B cell (primary cell): ENCODE measurements at regions not wholly inside any gene's neighbourhood (a gene's known extent, or its start where the extent isn't known, plus 50 kb on each side); places are given as distances from the start of the nearest gene placed in this dataset.

Experiments used
- ATAC-seq: fragments of 200-7000 bp; cut with Tn5 transposase; one replicate; pipeline ENCODE4 v1.10.0; 2021; ENCODE audit warnings: low read depth, mild to moderate bottlenecking, moderate number of reproducible peaks, moderate library complexity
- CTCF ChIA-PET: fragments of 350-600 bp; sonication (Branson Sonifier 250); formaldehyde crosslinking; loops from one replicate; lab custom pipeline; 2021; ENCODE audit warnings: antibody characterized with exemption, inconsistent platforms; lab: Charles Lee
- POLR2A ChIA-PET: fragments of 350-600 bp; sonication (Branson Sonifier 250); formaldehyde crosslinking; loops from one replicate; lab custom pipeline; 2021; ENCODE audit warnings: antibody characterized with exemption; lab: Charles Lee
- DNase-seq: peaks from one replicate; pipeline ENCODE4 v3.0.0; 2013
- H2AFZ ChIP-seq: 2 replicates; pipeline ENCODE4 v1.6.1; 2012; ENCODE audit warnings: mild to moderate bottlenecking, low read depth, low read length; ENCODE audit not compliant: insufficient read depth, poor library complexity, severe bottlenecking
- H3K27ac ChIP-seq, 2 donors: 1 replicate in 1 of 2; 2 replicates in 1 of 2; pipeline ENCODE4 v1.5.1; 2012 to 2013; ENCODE audit warnings: low read length in 2 of 2, mild to moderate bottlenecking in 2 of 2, moderate library complexity in 1 of 2
- H3K27me3 ChIP-seq, 4 experiments: fragments of 200-600 bp in 1 of 4; sonication (generic) in 1 of 4; replicated peaks in 1 of 4; 1 replicate in 2 of 4; 2 replicates in 2 of 4; pipeline versions ENCODE4 v1.6.1 to v1.7.0; 2013 to 2016; ENCODE audit warnings: low read length in 3 of 4, mild to moderate bottlenecking in 2 of 4, mixed read lengths in 1 of 4, moderate library complexity in 1 of 4; ENCODE audit not compliant: insufficient read depth in 4 of 4, control insufficient read depth in 3 of 4; ENCODE audit errors: control extremely low read depth in 1 of 4
- H3K36me3 ChIP-seq, 2 experiments: replicated peaks in 1 of 2; 1 replicate in 1 of 2; 2 replicates in 1 of 2; pipeline versions ENCODE4 v1.6.1 to v1.7.1; 2013; ENCODE audit warnings: low read length in 1 of 2; ENCODE audit not compliant: insufficient read depth in 2 of 2, control insufficient read depth in 1 of 2; ENCODE audit errors: control extremely low read depth in 1 of 2, extremely low read depth in 1 of 2
- H3K4me1 ChIP-seq, 2 donors: fragments of 200-600 bp in 1 of 2; sonication (generic) in 1 of 2; 1 replicate in 1 of 2; 2 replicates in 1 of 2; pipeline versions ENCODE4 v1.5.1 to v1.6.1; 2013 to 2017; ENCODE audit warnings: low read length in 2 of 2; ENCODE audit not compliant: control insufficient read depth in 2 of 2, insufficient read depth in 2 of 2
- H3K4me2 ChIP-seq: replicated peaks from 2 replicates; pipeline ENCODE3; 2012; ENCODE audit warnings: mild to moderate bottlenecking, low read depth, low read length; ENCODE audit not compliant: poor library complexity, severe bottlenecking
- H3K4me3 ChIP-seq, 5 experiments: fragments of 200-600 bp in 1 of 5; sonication (generic) in 1 of 5; 1 replicate in 3 of 5; 2 replicates in 2 of 5; pipeline versions ENCODE4 v1.5.1 to v1.7.0; 2011 to 2016; ENCODE audit warnings: low read length in 4 of 5, mild to moderate bottlenecking in 4 of 5, low read depth in 2 of 5, control low read depth in 1 of 5, moderate library complexity in 1 of 5; ENCODE audit not compliant: insufficient read depth in 1 of 5; ENCODE audit errors: control extremely low read depth in 1 of 5, extremely low read depth in 1 of 5
- H3K79me2 ChIP-seq: fragments of 200-600 bp; sonication (generic); one replicate; pipeline ENCODE4 v1.6.0; 2016; ENCODE audit warnings: low read length; ENCODE audit not compliant: control insufficient read depth, insufficient read depth
- H3K9ac ChIP-seq: fragments of 200-600 bp; sonication (generic); 2 replicates; pipeline ENCODE4 v1.6.1; 2017; ENCODE audit warnings: mild to moderate bottlenecking, low read length, moderate library complexity
- H3K9me3 ChIP-seq, 3 donors: one replicate each; pipeline versions ENCODE4 v1.6.1 to v1.7.1; 2013; ENCODE audit warnings: low read length in 2 of 3; ENCODE audit not compliant: control insufficient read depth in 2 of 3, insufficient read depth in 1 of 3; ENCODE audit errors: control extremely low read depth in 1 of 3
- H4K20me1 ChIP-seq: 2 replicates; pipeline ENCODE4 v1.6.0; 2012; ENCODE audit warnings: mild to moderate bottlenecking, low read length; ENCODE audit not compliant: insufficient read depth, control insufficient read depth, poor library complexity, severe bottlenecking
- H3K27ac Mint-ChIP-seq: one replicate; pipeline ENCODE4 v1.8.0; 2021; ENCODE audit warnings: mixed read lengths
- H3K27me3 Mint-ChIP-seq: one replicate; pipeline ENCODE4 v1.8.0; 2021; ENCODE audit warnings: mixed read lengths
- H3K4me1 Mint-ChIP-seq: one replicate; pipeline ENCODE4 v1.8.0; 2021; ENCODE audit warnings: mixed read lengths
- H3K4me3 Mint-ChIP-seq: one replicate; pipeline ENCODE4 v1.8.0; 2021; ENCODE audit warnings: mixed read lengths
- H3K9me3 Mint-ChIP-seq: one replicate; pipeline ENCODE4 v1.8.0; 2022; ENCODE audit warnings: mixed read lengths; ENCODE audit not compliant: insufficient read depth
- EZH2 ChIP-seq: IDR thresholded peaks from 2 replicates; pipeline ENCODE4 v1.6.1; 2012; ENCODE audit warnings: borderline replicate concordance, low read depth, mild to moderate bottlenecking, moderate library complexity, low read length; ENCODE audit not compliant: insufficient read depth, poor library complexity, severe bottlenecking
- WGBS: methylation state at CpG from one replicate; pipeline ENCODE4 v1.1.5; 2013; ENCODE audit warnings: missing lambda C conversion rate; ENCODE audit not compliant: insufficient coverage; 5-methylcytosine and 5-hydroxymethylcytosine counted together
- intact Hi-C: fragments of 100-400 bp; cut with micrococcal nuclease; formaldehyde crosslinking; loops from one replicate; pipeline ENCODE4 v1.10.0; 2022
- TF ChIP-seq, protein P1 (sequence below): fragments of 200-600 bp; IDR thresholded peaks from one replicate; pipeline ENCODE4 v1.8.0; 2022; ENCODE audit warnings: antibody characterized with exemption, mild to moderate bottlenecking

DNA sequence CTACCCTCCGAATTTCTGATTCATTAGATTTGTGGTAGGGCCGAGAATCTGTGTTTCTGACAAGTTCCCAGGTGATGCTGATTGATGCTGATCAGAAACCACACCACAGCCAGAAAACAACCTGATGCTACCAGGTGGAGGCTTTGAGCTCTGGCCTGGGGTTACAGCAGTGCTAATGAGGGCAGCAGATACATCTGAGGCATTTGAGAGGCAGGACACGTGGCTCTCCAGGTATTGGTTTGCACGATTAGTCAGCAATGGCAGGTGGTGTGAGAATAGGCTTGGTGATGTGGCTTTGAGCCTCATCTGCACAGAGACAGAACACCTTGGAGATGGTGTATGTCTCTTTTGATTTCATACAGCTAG lies 78.8 kb upstream of the THBS1 start:
- peaks cover 5% of the 10 kb centered on the region for H3K27me3 Mint-ChIP-seq

DNA sequence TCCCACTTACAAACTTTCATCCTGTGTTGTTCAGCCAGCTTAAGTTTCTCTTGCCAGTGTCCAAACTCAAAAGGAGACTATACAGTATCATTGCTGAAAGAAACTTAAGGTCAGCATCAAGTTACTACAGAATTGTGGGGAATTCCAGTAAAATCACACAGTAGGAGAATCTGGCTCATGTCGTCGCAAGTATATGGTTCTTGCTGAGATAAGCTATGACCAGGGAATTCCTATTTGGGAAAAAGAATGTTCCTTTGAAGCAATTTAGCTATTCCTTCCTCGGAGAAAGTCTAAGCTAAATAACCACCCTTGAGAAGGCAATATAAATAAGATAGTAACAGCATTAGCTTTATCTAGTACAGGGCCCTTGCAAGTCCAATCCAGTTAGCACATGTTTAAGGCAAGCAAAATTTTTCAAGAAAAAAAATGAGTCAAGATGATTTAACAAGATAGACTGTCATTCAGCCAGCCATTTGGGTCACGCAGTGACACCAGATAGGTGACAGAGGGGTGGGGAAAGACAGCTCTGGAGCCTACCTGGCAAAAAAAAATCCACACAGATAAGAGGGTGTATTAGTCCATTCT lies 78.2 kb upstream of the THBS1 start:
- 100% methylated on average over 1 of the region's 4 CpGs for WGBS
- Histone ChIP-seq H3K4me2 (no peak overlapping the region), H3K36me3 (no peaks in the 10 kb centered on the region), H3K27me3 (no peaks in the 10 kb centered on the region), H3K79me2 (no peaks in the 10 kb centered on the region), H3K27ac (no peak overlapping the region), H4K20me1 (no peaks in the 10 kb centered on the region), H3K4me1 (no peaks in the 10 kb centered on the region), H2AFZ (no peak overlapping the region), H3K4me3 (no peak overlapping the region), H3K9ac (no peak overlapping the region), H3K9me3 (peaks cover 0 to 3% (median 0%) of the 10 kb centered on the region in 3 donors)
- ChIA-PET POLR2A (no interaction called here), CTCF (no interaction called here)
- TF ChIP-seq EZH2, result no peak
- TF ChIP-seq, protein P1, sequence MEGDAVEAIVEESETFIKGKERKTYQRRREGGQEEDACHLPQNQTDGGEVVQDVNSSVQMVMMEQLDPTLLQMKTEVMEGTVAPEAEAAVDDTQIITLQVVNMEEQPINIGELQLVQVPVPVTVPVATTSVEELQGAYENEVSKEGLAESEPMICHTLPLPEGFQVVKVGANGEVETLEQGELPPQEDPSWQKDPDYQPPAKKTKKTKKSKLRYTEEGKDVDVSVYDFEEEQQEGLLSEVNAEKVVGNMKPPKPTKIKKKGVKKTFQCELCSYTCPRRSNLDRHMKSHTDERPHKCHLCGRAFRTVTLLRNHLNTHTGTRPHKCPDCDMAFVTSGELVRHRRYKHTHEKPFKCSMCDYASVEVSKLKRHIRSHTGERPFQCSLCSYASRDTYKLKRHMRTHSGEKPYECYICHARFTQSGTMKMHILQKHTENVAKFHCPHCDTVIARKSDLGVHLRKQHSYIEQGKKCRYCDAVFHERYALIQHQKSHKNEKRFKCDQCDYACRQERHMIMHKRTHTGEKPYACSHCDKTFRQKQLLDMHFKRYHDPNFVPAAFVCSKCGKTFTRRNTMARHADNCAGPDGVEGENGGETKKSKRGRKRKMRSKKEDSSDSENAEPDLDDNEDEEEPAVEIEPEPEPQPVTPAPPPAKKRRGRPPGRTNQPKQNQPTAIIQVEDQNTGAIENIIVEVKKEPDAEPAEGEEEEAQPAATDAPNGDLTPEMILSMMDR, result no peak
- DNase-seq (no peak), ATAC-seq (no peak)
- H3K27ac Mint-ChIP-seq, result no peak overlapping the region
- intact Hi-C loops, result no loop called here
- H3K27me3 Mint-ChIP-seq, result peaks cover 8% of the 10 kb centered on the region
- no peaks in the 10 kb centered on the region for H3K4me1 Mint-ChIP-seq
- H3K4me3 Mint-ChIP-seq, result no peak overlapping the region
- no peaks in the 10 kb centered on the region for H3K9me3 Mint-ChIP-seq

More for the DNA sequence above, 78.8 kb upstream of the THBS1 start:
- H3K79me2 ChIP-seq, result no peaks in the 10 kb centered on the region
- H3K4me3 ChIP-seq, result no peak overlapping the region
- no peak overlapping the region for H3K4me2 ChIP-seq
- ChIA-PET CTCF (no interaction called here), POLR2A (no interaction called here)
- no peaks in the 10 kb centered on the region for H3K9me3 Mint-ChIP-seq
- no peaks in the 10 kb centered on the region for H3K27me3 ChIP-seq
- no peak overlapping the region for H3K4me3 Mint-ChIP-seq
- H3K9me3 ChIP-seq, result peaks cover 0 to 3% (median 0%) of the 10 kb centered on the region in 3 donors
- no peak overlapping the region for H3K27ac ChIP-seq
- no peak overlapping the region for H2AFZ ChIP-seq
- TF ChIP-seq, protein P1, result no peak
- no peak for TF ChIP-seq EZH2
- H3K36me3 ChIP-seq, result no peaks in the 10 kb centered on the region
- WGBS, result 72% methylated on average over 2 of the region's 4 CpGs
- DNase-seq (no peak), ATAC-seq (no peak)
- no peaks in the 10 kb centered on the region for H4K20me1 ChIP-seq
- intact Hi-C loops, result no loop called here
- H3K9ac ChIP-seq, result no peak overlapping the region
- H3K4me1 ChIP-seq, result no peaks in the 10 kb centered on the region
- no peaks in the 10 kb centered on the region for H3K4me1 Mint-ChIP-seq
- H3K27ac Mint-ChIP-seq, result no peak overlapping the region
